CD4-positive, alpha-beta T cell (primary cell): ENCODE measurements at regions not wholly inside any gene's neighbourhood (a gene's known extent, or its start where the extent isn't known, plus 50 kb on each side); places are given as distances from the start of the nearest gene placed in this dataset.

Experiments
- ATAC-seq: fragments of 200-7000 bp; cut with Tn5 transposase; one replicate; pipeline ENCODE4 v1.10.0; 2022; ENCODE audit warnings: mild to moderate bottlenecking; ENCODE audit not compliant: poor library complexity
- CTCF ChIA-PET: fragments of 350-600 bp; sonication (Branson Sonifier 250); formaldehyde crosslinking; loops from one replicate; lab custom pipeline; 2021; ENCODE audit warnings: antibody characterized with exemption, inconsistent platforms; lab: Charles Lee
- POLR2A ChIA-PET: fragments of 350-600 bp; sonication (Branson Sonifier 250); formaldehyde crosslinking; loops from one replicate; lab custom pipeline; 2021; ENCODE audit warnings: antibody characterized with exemption, inconsistent platforms; lab: Charles Lee
- DNase-seq, 14 experiments: peaks; one replicate each; pipeline ENCODE4 v3.0.0-alpha.2; 2013 to 2020; ENCODE audit warnings: mixed read lengths in 2 of 14
- H3K27ac ChIP-seq, 2 donors: one replicate each; pipeline versions ENCODE4 v1.5.1 to v1.7.0; 2013; ENCODE audit warnings: low read length in 2 of 2, low read depth in 1 of 2, mild to moderate bottlenecking in 1 of 2
- H3K27me3 ChIP-seq, 2 experiments: 1 replicate in 1 of 2; 2 replicates in 1 of 2; pipeline versions ENCODE4 v1.6.1 to v1.7.0; 2013; ENCODE audit warnings: low read length in 2 of 2, control low read depth in 1 of 2, mild to moderate bottlenecking in 1 of 2, moderate library complexity in 1 of 2; ENCODE audit not compliant: insufficient read depth in 2 of 2, control insufficient read depth in 1 of 2
- H3K36me3 ChIP-seq: one replicate; pipeline ENCODE4 v1.6.1; 2013; ENCODE audit warnings: low read length, control low read depth; ENCODE audit not compliant: insufficient read depth
- H3K4me1 ChIP-seq: one replicate; pipeline ENCODE4 v1.6.1; 2013; ENCODE audit warnings: low read length, control low read depth; ENCODE audit not compliant: insufficient read depth
- H3K4me3 ChIP-seq: one replicate; pipeline ENCODE4 v1.5.1; 2013; ENCODE audit warnings: mild to moderate bottlenecking, low read length, moderate library complexity
- H3K9me3 ChIP-seq, 2 experiments: 1 replicate in 1 of 2; 2 replicates in 1 of 2; pipeline versions ENCODE4 v1.6.1 to v1.7.0; 2013; ENCODE audit warnings: low read length in 2 of 2, mild to moderate bottlenecking in 2 of 2, control low read depth in 1 of 2, moderate library complexity in 1 of 2; ENCODE audit not compliant: control insufficient read depth in 1 of 2, insufficient read depth in 1 of 2
- H3K27ac Mint-ChIP-seq: one replicate; pipeline ENCODE4 v1.8.0; 2020; ENCODE audit warnings: mixed read lengths
- H3K27me3 Mint-ChIP-seq: one replicate; pipeline ENCODE4 v1.8.0; 2021; ENCODE audit warnings: mixed read lengths
- H3K36me3 Mint-ChIP-seq: one replicate; pipeline ENCODE4 v1.8.0; 2021; ENCODE audit warnings: low read depth, mixed read lengths
- H3K4me1 Mint-ChIP-seq: one replicate; pipeline ENCODE4 v1.8.0; 2021; ENCODE audit warnings: low read depth, mixed read lengths
- H3K4me3 Mint-ChIP-seq: one replicate; pipeline ENCODE4 v1.8.0; 2020; ENCODE audit warnings: mild to moderate bottlenecking, mixed read lengths
- H3K9me3 Mint-ChIP-seq: one replicate; pipeline ENCODE4 v1.8.0; 2020; ENCODE audit warnings: mixed read lengths
- intact Hi-C, 2 experiments: fragments of 100-400 bp; cut with DNase I in 1 of 2; cut with micrococcal nuclease in 1 of 2; formaldehyde crosslinking; loops; one replicate each; pipeline versions ENCODE4 v1.15.1 to v1.9.0; 2023 to 2025; cut with DNase I, micrococcal nuclease
- TF ChIP-seq, protein P1 (sequence below): fragments of 200-600 bp; IDR thresholded peaks from one replicate; pipeline ENCODE4 v1.8.0; 2022; ENCODE audit warnings: antibody characterized with exemption, mild to moderate bottlenecking

DNA sequence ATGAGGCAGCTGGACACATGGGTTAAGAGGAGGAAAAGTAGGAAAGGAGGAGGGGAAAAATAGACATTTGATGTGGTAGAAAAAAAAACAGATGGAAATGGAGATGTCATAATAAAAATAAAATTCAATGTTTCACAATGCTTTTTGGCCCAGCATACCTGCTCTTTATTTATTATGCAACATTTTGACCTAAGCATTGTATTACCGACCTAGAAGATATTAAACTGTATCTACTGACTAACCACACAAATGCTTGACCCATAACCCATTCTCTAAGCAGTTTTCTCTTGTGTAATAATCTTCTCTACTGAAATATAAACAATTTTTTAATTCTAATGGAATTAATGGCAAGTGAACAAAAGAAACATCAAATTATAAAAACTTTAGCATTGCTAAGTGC lies 362.3 kb downstream of the FBXO15 start:
- ATAC-seq (no peak), DNase-seq (no peak)
- intact Hi-C loops: no loop called here
- Histone ChIP-seq H3K27ac (no peak overlapping the region), H3K4me3 (no peak overlapping the region), H3K9me3 (peaks cover 0 to 3% of the 10 kb centered on the region in 2 experiments), H3K36me3 (no peaks in the 10 kb centered on the region), H3K27me3 (no peaks in the 10 kb centered on the region), H3K4me1 (no peaks in the 10 kb centered on the region)
- H3K4me3 Mint-ChIP-seq: no peak overlapping the region
- H3K9me3 Mint-ChIP-seq: no peaks in the 10 kb centered on the region
- no peaks in the 10 kb centered on the region for H3K27me3 Mint-ChIP-seq
- CTCF ChIA-PET: no interaction called here
- POLR2A ChIA-PET: no interaction called here
- H3K36me3 Mint-ChIP-seq: no peaks in the 10 kb centered on the region
- H3K27ac Mint-ChIP-seq: no peak overlapping the region
- TF ChIP-seq, protein P1, sequence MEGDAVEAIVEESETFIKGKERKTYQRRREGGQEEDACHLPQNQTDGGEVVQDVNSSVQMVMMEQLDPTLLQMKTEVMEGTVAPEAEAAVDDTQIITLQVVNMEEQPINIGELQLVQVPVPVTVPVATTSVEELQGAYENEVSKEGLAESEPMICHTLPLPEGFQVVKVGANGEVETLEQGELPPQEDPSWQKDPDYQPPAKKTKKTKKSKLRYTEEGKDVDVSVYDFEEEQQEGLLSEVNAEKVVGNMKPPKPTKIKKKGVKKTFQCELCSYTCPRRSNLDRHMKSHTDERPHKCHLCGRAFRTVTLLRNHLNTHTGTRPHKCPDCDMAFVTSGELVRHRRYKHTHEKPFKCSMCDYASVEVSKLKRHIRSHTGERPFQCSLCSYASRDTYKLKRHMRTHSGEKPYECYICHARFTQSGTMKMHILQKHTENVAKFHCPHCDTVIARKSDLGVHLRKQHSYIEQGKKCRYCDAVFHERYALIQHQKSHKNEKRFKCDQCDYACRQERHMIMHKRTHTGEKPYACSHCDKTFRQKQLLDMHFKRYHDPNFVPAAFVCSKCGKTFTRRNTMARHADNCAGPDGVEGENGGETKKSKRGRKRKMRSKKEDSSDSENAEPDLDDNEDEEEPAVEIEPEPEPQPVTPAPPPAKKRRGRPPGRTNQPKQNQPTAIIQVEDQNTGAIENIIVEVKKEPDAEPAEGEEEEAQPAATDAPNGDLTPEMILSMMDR: no peak
- no peaks in the 10 kb centered on the region for H3K4me1 Mint-ChIP-seq

DNA sequence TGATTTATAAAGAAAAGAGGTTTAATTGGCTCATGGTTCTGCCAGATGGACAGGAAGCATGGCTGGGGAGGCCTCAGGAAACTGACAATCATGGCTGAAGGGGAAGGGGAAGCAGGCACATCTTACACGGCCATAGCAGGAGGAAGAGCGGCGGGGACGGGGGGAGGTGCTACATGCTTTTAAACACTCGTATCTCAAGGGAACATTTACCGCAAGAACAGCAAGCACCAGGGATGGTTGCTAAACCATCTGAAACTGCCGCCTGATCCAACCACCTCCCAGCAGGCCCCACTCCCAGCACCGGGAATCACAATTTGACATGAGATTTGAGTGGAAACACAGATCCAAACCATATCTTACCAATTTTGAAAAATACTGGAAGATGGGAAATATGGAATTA lies 362.8 kb downstream of the FBXO15 start:
- peaks cover 0 to 3% of the 10 kb centered on the region in 2 experiments for H3K9me3 ChIP-seq
- TF ChIP-seq, protein P1: no peak
- no peak overlapping the region for H3K4me3 ChIP-seq
- H3K36me3 ChIP-seq: no peaks in the 10 kb centered on the region
- CTCF ChIA-PET: no interaction called here
- Mint-ChIP-seq H3K4me1 (no peaks in the 10 kb centered on the region), H3K27ac (no peak overlapping the region), H3K36me3 (no peaks in the 10 kb centered on the region), H3K9me3 (no peaks in the 10 kb centered on the region), H3K27me3 (no peaks in the 10 kb centered on the region), H3K4me3 (no peak overlapping the region)
- intact Hi-C loops: no loop called here
- H3K27me3 ChIP-seq: no peaks in the 10 kb centered on the region
- no peaks in the 10 kb centered on the region for H3K4me1 ChIP-seq
- POLR2A ChIA-PET: no interaction called here
- H3K27ac ChIP-seq: no peak overlapping the region
- DNase-seq: no peak
- no peak for ATAC-seq

DNA sequence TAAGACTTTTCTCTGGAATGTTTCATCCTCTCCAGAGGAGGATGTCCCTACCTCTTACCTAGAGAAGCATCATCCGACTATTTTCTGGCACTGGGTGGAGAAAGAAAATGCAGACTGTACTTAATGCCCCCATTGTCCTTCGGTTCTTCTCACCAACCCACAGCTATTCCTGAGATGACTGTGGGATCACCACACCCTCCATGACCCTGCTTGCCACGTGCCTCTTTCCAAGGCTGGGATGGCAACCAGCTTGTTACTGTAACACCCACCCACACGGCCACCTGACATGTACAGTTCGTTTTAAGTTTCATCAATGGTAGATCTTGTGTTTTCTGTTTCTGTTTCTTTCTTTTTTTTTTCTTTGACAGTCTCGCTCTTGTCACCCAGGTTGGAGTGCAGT lies 365.2 kb downstream of the FBXO15 start:
- Histone ChIP-seq H3K4me1 (no peaks in the 10 kb centered on the region), H3K4me3 (no peak overlapping the region), H3K9me3 (peaks cover 0 to 3% of the 10 kb centered on the region in 2 experiments), H3K27ac (no peak overlapping the region), H3K27me3 (no peaks in the 10 kb centered on the region), H3K36me3 (no peaks in the 10 kb centered on the region)
- TF ChIP-seq, protein P1: no peak
- Mint-ChIP-seq H3K4me3 (no peak overlapping the region), H3K9me3 (no peaks in the 10 kb centered on the region), H3K27me3 (no peaks in the 10 kb centered on the region), H3K36me3 (no peaks in the 10 kb centered on the region), H3K27ac (no peak overlapping the region), H3K4me1 (no peaks in the 10 kb centered on the region)
- no peak for DNase-seq
- POLR2A ChIA-PET: no interaction called here
- no peak for ATAC-seq
- intact Hi-C loops: no loop called here
- CTCF ChIA-PET: no interaction called here
